GM23338 (cell line): ENCODE measurements at regions not wholly inside any gene's neighbourhood (a gene's known extent, or its start where the extent isn't known, plus 50 kb on each side); places are given as distances from the start of the nearest gene placed in this dataset.

Experiments used
- EZH2 ChIP-seq: fragments of 200-600 bp; sonication (generic); IDR thresholded peaks from one replicate; pipeline ENCODE4 v1.8.0; 2017; ENCODE audit warnings: antibody characterized with exemption, mild to moderate bottlenecking, low read depth; ENCODE audit not compliant: unreplicated experiment
- EZH2phosphoT487 ChIP-seq: fragments of 200-600 bp; sonication (generic); IDR thresholded peaks from one replicate; pipeline ENCODE4 v1.8.1; 2018; ENCODE audit warnings: antibody characterized with exemption; ENCODE audit not compliant: unreplicated experiment
- NANOG ChIP-seq: IDR thresholded peaks from 2 replicates; pipeline ENCODE4 v1.6.1; 2016; ENCODE audit warnings: antibody characterized with exemption, borderline replicate concordance
- POLR2AphosphoS5 ChIP-seq: IDR thresholded peaks from 2 replicates; pipeline ENCODE4 v1.6.1; 2016; ENCODE audit warnings: antibody characterized with exemption, low read depth
- STAT1 ChIP-seq: IDR thresholded peaks from one replicate; pipeline ENCODE4 v1.6.1; 2016; ENCODE audit warnings: antibody characterized with exemption; ENCODE audit not compliant: unreplicated experiment
- ZNF114 ChIP-seq: fragments of 250-450 bp; sonication (Bioruptor Pico); IDR thresholded peaks from 2 replicates; pipeline ENCODE4 v1.5.0; 2020; ENCODE audit warnings: mild to moderate bottlenecking, moderate library complexity
- TF ChIP-seq, protein P1 (sequence below), 2 experiments: fragments of 200-600 bp in 1 of 2; sonication (generic) in 1 of 2; conservative IDR thresholded peaks; 2 replicates each; pipeline versions ENCODE4 v1.5.1 to v1.6.1; 2016 to 2017; ENCODE audit warnings: antibody characterized with exemption in 2 of 2, low read depth in 2 of 2, mild to moderate bottlenecking in 2 of 2, moderate library complexity in 1 of 2
- TF ChIP-seq, protein P2 (sequence below): IDR thresholded peaks from one replicate; pipeline ENCODE4 v1.6.1; 2018; ENCODE audit warnings: antibody characterized with exemption; ENCODE audit not compliant: unreplicated experiment

- TF ChIP-seq, protein P1, sequence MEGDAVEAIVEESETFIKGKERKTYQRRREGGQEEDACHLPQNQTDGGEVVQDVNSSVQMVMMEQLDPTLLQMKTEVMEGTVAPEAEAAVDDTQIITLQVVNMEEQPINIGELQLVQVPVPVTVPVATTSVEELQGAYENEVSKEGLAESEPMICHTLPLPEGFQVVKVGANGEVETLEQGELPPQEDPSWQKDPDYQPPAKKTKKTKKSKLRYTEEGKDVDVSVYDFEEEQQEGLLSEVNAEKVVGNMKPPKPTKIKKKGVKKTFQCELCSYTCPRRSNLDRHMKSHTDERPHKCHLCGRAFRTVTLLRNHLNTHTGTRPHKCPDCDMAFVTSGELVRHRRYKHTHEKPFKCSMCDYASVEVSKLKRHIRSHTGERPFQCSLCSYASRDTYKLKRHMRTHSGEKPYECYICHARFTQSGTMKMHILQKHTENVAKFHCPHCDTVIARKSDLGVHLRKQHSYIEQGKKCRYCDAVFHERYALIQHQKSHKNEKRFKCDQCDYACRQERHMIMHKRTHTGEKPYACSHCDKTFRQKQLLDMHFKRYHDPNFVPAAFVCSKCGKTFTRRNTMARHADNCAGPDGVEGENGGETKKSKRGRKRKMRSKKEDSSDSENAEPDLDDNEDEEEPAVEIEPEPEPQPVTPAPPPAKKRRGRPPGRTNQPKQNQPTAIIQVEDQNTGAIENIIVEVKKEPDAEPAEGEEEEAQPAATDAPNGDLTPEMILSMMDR (conservative IDR thresholded peaks at IDR 0.05; ENCODE audit: low read depth in 2 of 2), result no peak
- TF ChIP-seq ZNF114 (CRISPR knock-in tag), result no peak
- no peak for TF ChIP-seq EZH2phosphoT487
- TF ChIP-seq EZH2, result no peak
- TF ChIP-seq POLR2AphosphoS5, result no peak
- TF ChIP-seq STAT1, result no peak
- TF ChIP-seq, protein P2, sequence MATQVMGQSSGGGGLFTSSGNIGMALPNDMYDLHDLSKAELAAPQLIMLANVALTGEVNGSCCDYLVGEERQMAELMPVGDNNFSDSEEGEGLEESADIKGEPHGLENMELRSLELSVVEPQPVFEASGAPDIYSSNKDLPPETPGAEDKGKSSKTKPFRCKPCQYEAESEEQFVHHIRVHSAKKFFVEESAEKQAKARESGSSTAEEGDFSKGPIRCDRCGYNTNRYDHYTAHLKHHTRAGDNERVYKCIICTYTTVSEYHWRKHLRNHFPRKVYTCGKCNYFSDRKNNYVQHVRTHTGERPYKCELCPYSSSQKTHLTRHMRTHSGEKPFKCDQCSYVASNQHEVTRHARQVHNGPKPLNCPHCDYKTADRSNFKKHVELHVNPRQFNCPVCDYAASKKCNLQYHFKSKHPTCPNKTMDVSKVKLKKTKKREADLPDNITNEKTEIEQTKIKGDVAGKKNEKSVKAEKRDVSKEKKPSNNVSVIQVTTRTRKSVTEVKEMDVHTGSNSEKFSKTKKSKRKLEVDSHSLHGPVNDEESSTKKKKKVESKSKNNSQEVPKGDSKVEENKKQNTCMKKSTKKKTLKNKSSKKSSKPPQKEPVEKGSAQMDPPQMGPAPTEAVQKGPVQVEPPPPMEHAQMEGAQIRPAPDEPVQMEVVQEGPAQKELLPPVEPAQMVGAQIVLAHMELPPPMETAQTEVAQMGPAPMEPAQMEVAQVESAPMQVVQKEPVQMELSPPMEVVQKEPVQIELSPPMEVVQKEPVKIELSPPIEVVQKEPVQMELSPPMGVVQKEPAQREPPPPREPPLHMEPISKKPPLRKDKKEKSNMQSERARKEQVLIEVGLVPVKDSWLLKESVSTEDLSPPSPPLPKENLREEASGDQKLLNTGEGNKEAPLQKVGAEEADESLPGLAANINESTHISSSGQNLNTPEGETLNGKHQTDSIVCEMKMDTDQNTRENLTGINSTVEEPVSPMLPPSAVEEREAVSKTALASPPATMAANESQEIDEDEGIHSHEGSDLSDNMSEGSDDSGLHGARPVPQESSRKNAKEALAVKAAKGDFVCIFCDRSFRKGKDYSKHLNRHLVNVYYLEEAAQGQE, result no peak
- TF ChIP-seq NANOG, result no peak
Measured at GRCh38 chr1:14345946-14346550, 252.4 kb upstream of the KAZN start.
